Aorta (tissue), 5 donors: ENCODE measurements at regions not wholly inside any gene's neighbourhood (a gene's known extent, or its start where the extent isn't known, plus 50 kb on each side); places are given as distances from the start of the nearest gene placed in this dataset.
A peak's percentile ranks its signal among the peaks of the same experiment; 100 is the strongest.

Experiments
- ATAC-seq: fragments of 200-7000 bp; cut with Tn5 transposase; one replicate; pipeline ENCODE4 v1.9.1; 2022; ENCODE audit warnings: moderate library complexity; ENCODE audit not compliant: low FRiP score
- DNase-seq, 2 donors: peaks; one replicate each; pipeline ENCODE4 v3.0.0-alpha.2; 2020
- H3K27ac ChIP-seq, 2 donors: one replicate each; pipeline ENCODE4 v1.5.1; 2013; ENCODE audit warnings: low read length in 2 of 2, mild to moderate bottlenecking in 2 of 2, moderate library complexity in 2 of 2, control low read depth in 1 of 2, inconsistent platforms in 1 of 2, low read depth in 1 of 2
- H3K27me3 ChIP-seq, 2 donors: one replicate each; pipeline ENCODE4 v1.6.1; 2013; ENCODE audit warnings: control low read depth in 1 of 2, low read length in 1 of 2, mild to moderate bottlenecking in 1 of 2, moderate library complexity in 1 of 2; ENCODE audit not compliant: insufficient read depth in 2 of 2, control insufficient read depth in 1 of 2
- H3K36me3 ChIP-seq, 2 donors: one replicate each; pipeline ENCODE4 v1.6.1; 2013; ENCODE audit warnings: control low read depth in 1 of 2, low read length in 1 of 2, mild to moderate bottlenecking in 1 of 2; ENCODE audit not compliant: insufficient read depth in 2 of 2, control insufficient read depth in 1 of 2
- H3K4me1 ChIP-seq, 2 donors: one replicate each; pipeline ENCODE4 v1.6.1; 2013; ENCODE audit warnings: low read length in 2 of 2, control low read depth in 1 of 2, mild to moderate bottlenecking in 1 of 2, moderate library complexity in 1 of 2; ENCODE audit not compliant: insufficient read depth in 2 of 2, control insufficient read depth in 1 of 2
- H3K4me3 ChIP-seq, 2 donors: one replicate each; pipeline ENCODE4 v1.5.1; 2013; ENCODE audit warnings: low read length in 2 of 2, control low read depth in 1 of 2, mild to moderate bottlenecking in 1 of 2
- H3K9me3 ChIP-seq: one replicate; pipeline ENCODE4 v1.6.1; 2013; ENCODE audit warnings: mild to moderate bottlenecking, low read length; ENCODE audit not compliant: control insufficient read depth
- WGBS, 2 donors: extraction: QIAGEN DNeasy Blood & Tissue Kit; methylation state at CpG; one replicate each; pipeline ENCODE4 v1.1.7; 2013; 5-methylcytosine and 5-hydroxymethylcytosine counted together
- intact Hi-C, 2 donors: fragments of 100-400 bp; cut with DNase I; formaldehyde crosslinking; loops; one replicate each; pipeline versions ENCODE4 v1.14.2 to v1.15.0; 2022
- donor health status: healthy with polysubstance abuse.
- donor health status: Bipolar disorder and iron deficiency.
- donor health status: DM: no; HTN: no; CAD: no.
- donor health status: DM: no; HTN: no; CAD: no.
- donor health status: DM: yes; HTN: yes; CAD: no.

- H3K9me3 ChIP-seq, result no peaks in the 10 kb centered on the region
- ATAC-seq, result no peak
- H3K27me3 ChIP-seq, result no peaks in the 10 kb centered on the region
- H3K27ac ChIP-seq, result no peak overlapping the region
- H3K36me3 ChIP-seq, result no peaks in the 10 kb centered on the region
- no peak for DNase-seq
- no peak overlapping the region for H3K4me3 ChIP-seq
- no peaks in the 10 kb centered on the region for H3K4me1 ChIP-seq
- intact Hi-C loops, result no loop called here
- 87 to 89% methylated on average over 3 of the region's 3 CpGs for WGBS, 2 donors
These were observed 251.0 kb downstream of the CDH11 start for GRCh38 chr16:64870859-64871258.

DNA sequence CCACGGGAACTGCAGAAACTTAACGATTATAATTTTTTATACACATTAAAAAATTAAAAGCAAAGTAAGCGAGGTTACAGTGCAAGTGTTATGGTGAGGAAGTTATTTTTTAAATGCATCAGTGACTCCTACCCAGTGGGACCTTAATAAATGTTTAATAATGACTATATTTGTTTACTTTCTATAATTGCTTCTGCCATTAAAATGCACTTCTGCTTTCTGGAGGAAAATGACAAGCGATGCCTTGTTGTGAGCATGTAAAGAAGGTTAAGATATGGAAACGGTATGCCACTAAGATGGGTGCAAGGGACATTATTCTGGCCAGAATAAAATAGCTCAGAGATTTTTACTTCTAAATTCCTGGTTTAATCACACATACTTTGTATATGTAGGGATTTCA is 252.1 kb downstream of the CDH11 start:
- Histone ChIP-seq H3K36me3 (no peaks in the 10 kb centered on the region), H3K9me3 (no peaks in the 10 kb centered on the region), H3K4me3 (no peak overlapping the region), H3K27me3 (no peaks in the 10 kb centered on the region), H3K27ac (no peak overlapping the region), H3K4me1 (peaks cover 3% of the 10 kb centered on the region in 2 donors)
- no peak for DNase-seq
- intact Hi-C loops, result no loop called here
- no peak for ATAC-seq
- WGBS, 2 donors, result 84 to 88% methylated on average over 5 of the region's 5 CpGs

DNA sequence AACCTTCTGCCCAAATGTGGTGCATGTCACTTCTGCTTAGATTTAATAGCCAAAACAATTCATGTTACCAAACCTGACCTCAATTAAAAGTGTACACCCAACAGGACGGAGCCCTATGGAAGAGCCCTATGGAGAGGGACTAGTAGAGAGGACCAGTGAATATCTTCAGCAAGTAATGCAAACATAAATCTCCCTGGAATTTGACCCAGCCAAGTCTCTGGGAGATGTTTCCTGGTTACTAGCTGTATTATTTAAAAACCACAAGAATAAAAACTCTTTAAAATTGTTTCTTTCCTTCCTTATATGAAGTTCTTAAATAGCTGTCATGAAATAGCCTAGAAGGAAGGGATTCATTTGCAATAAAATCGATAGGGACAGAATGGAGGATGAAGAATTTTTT is 255.8 kb downstream of the CDH11 start:
- ATAC-seq (no peak), DNase-seq (no peak)
- no peak overlapping the region for H3K27ac ChIP-seq
- peaks cover 3% of the 10 kb centered on the region in 2 donors for H3K4me1 ChIP-seq
- intact Hi-C loops, result no loop called here
- no peaks in the 10 kb centered on the region for H3K36me3 ChIP-seq
- no peak overlapping the region for H3K4me3 ChIP-seq
- no peaks in the 10 kb centered on the region for H3K27me3 ChIP-seq
- 91 to 93% methylated on average over 2 of the region's 2 CpGs for WGBS, 2 donors
- no peaks in the 10 kb centered on the region for H3K9me3 ChIP-seq

GRCh38 chr16:64865069-64865696 is 256.7 kb downstream of the CDH11 start:
- no peak for ATAC-seq
- no peak overlapping the region for H3K4me3 ChIP-seq
- H3K9me3 ChIP-seq, result no peaks in the 10 kb centered on the region
- H3K27ac ChIP-seq, result peak overlapping the region in 1 of 2 donors; percentile 44
- intact Hi-C loops, result no loop called here
- H3K27me3 ChIP-seq, result no peaks in the 10 kb centered on the region
- WGBS, 2 donors, result 67 to 70% methylated on average over 2 of the region's 2 CpGs
- H3K36me3 ChIP-seq, result no peaks in the 10 kb centered on the region
- H3K4me1 ChIP-seq, result peaks cover 3% of the 10 kb centered on the region in 2 donors
- no peak for DNase-seq

GRCh38 chr16:64864232-64864809 is 257.5 kb downstream of the CDH11 start:
- H3K27ac ChIP-seq, result no peak overlapping the region
- WGBS, 2 donors, result 13 to 19% methylated on average over 5 of the region's 5 CpGs
- no peaks in the 10 kb centered on the region for H3K9me3 ChIP-seq
- H3K4me1 ChIP-seq, result peaks cover 3% of the 10 kb centered on the region in 2 donors
- H3K4me3 ChIP-seq, result no peak overlapping the region
- H3K36me3 ChIP-seq, result no peaks in the 10 kb centered on the region
- intact Hi-C loops, result no loop called here
- ATAC-seq (peak; percentile 52), DNase-seq (no peak)
- no peaks in the 10 kb centered on the region for H3K27me3 ChIP-seq

DNA sequence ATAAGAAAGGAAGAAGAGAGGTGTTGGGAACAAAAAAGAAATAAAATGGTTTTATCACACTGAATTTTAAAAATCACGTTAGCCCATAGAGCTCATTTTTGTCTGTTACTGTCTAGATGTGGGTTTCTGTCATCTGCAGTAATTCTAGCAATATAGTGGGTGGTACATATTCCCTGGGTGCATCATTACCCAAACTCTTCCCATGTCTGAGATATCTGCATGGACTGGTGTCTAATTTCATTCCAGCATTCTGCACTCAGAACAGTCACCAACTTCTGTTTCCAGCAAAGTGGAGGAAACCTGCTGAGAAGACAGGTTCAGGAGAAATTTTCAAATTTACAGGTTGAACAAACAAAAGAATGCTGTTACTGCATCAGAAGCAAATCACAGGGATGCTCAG is 263.8 kb downstream of the CDH11 start:
- DNase-seq (no peak), ATAC-seq (no peak)
- 92 to 93% methylated on average over 1 of the region's 1 CpG for WGBS, 2 donors
- intact Hi-C loops, result no loop called here
- Histone ChIP-seq H3K9me3 (no peaks in the 10 kb centered on the region), H3K4me1 (no peaks in the 10 kb centered on the region), H3K27ac (no peak overlapping the region), H3K36me3 (no peaks in the 10 kb centered on the region), H3K4me3 (no peak overlapping the region), H3K27me3 (no peaks in the 10 kb centered on the region)

GRCh38 chr16:64857411-64857810 is 264.5 kb downstream of the CDH11 start:
- DNase-seq (no peak), ATAC-seq (no peak)
- no peaks in the 10 kb centered on the region for H3K27me3 ChIP-seq
- H3K4me1 ChIP-seq, result no peaks in the 10 kb centered on the region
- no peaks in the 10 kb centered on the region for H3K36me3 ChIP-seq
- H3K27ac ChIP-seq, result no peak overlapping the region
- intact Hi-C loops, result no loop called here
- no peak overlapping the region for H3K4me3 ChIP-seq
- no peaks in the 10 kb centered on the region for H3K9me3 ChIP-seq
- WGBS, 2 donors, result 96 to 98% methylated on average over 2 of the region's 2 CpGs

DNA sequence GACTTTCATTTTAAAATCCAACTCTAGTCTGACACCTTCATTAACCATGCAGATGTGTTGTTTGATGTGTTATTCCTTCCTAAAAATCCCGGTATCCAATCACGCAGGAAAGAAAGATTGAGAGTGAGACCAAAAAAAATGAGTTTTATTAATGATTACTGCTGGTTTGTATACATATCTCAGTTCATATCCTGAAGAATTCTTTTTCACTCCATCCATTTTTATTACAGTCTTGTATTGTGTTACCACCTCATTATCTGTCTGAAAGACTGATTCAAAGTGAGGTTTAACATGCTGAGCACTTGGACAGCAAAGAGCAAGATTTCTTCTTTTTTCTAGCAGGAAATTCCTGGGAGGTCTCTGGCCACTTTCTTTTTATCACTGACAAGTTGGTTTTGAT is 268.3 kb downstream of the CDH11 start:
- H3K36me3 ChIP-seq, result no peaks in the 10 kb centered on the region
- H3K4me1 ChIP-seq, result no peaks in the 10 kb centered on the region
- H3K9me3 ChIP-seq, result no peaks in the 10 kb centered on the region
- no peak overlapping the region for H3K4me3 ChIP-seq
- no peak overlapping the region for H3K27ac ChIP-seq
- no peaks in the 10 kb centered on the region for H3K27me3 ChIP-seq
- intact Hi-C loops, result no loop called here
- WGBS, 2 donors, result 91 to 92% methylated on average over 2 of the region's 2 CpGs
- DNase-seq, result no peak
- ATAC-seq, result no peak

DNA sequence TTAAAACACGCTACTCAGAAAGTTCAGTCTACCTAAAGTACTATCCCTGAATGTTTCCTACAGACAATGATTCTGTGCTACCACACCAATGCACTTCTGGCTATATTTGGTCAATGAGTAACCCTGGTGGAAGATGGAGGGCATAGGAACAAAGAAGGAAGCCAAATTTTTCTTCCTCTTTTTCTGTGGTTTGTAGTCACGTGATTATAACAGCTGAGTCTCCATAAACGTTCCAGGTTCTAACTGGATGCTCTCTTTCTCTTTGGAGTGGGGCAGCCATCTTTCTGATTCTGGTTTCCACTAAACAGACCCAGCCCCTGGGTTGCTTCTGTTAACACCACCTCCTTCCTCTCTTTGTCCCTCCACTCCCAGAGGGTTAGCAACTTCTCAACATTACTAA is 274.9 kb downstream of the CDH11 start:
- Histone ChIP-seq H3K36me3 (no peaks in the 10 kb centered on the region), H3K9me3 (no peaks in the 10 kb centered on the region), H3K4me1 (no peaks in the 10 kb centered on the region), H3K4me3 (no peak overlapping the region), H3K27ac (no peak overlapping the region), H3K27me3 (no peaks in the 10 kb centered on the region)
- 83 to 88% methylated on average over 3 of the region's 3 CpGs for WGBS, 2 donors
- intact Hi-C loops, result no loop called here
- DNase-seq, result no peak
- no peak for ATAC-seq
